A549 (cell line): ENCODE measurements at regions not wholly inside any gene's neighbourhood (a gene's known extent, or its start where the extent isn't known, plus 50 kb on each side); places are given as distances from the start of the nearest gene placed in this dataset.

Experiments
- ATAC-seq, 2 experiments: fragments of 200-7000 bp in 1 of 2; fragments of >200 bp in 1 of 2; cut with Nextera tagmentation in 1 of 2; cut with Tn5 transposase in 1 of 2; 3 replicates each; pipeline versions ENCODE4 v1.8.0 to v1.9.1; 2018 to 2020; ENCODE audit warnings: mild to moderate bottlenecking in 1 of 2, moderate library complexity in 1 of 2
- CTCF ChIA-PET: fragments of 300-600 bp; sonication (Branson Sonifier 250); formaldehyde crosslinking; extraction: SDS; loops from one replicate; lab custom pipeline; 2021; ENCODE audit warnings: antibody characterized with exemption, inconsistent platforms; lab: Yijun Ruan, JAX
- POLR2A ChIA-PET: fragments of 350-600 bp; formaldehyde crosslinking; extraction: SDS; loops from one replicate; lab custom pipeline; 2021; ENCODE audit warnings: antibody characterized with exemption, inconsistent platforms; lab: Yijun Ruan, JAX
- DNase-seq, 2 experiments: peaks; one replicate each; pipeline versions ENCODE4 v3.0.0 to v3.0.0-alpha.2; 2011 to 2016; ENCODE audit warnings: low read depth in 1 of 2, low spot score in 1 of 2
- FAIRE-seq: peaks from 2 replicates; lab custom pipeline; 2011; peaks lifted over from hg19 to GRCh38; lab: Jason Lieb, UNC
- H3K27ac ChIP-seq, 2 experiments: fragments of >200 bp; sonication (Bioruptor Twin); formaldehyde crosslinking; 3 replicates each; pipeline ENCODE4 v1.5.1; 2016 to 2017
- H3K4me1 ChIP-seq: fragments of >200 bp; sonication (Bioruptor Twin); formaldehyde crosslinking; 3 replicates; pipeline ENCODE4 v1.6.1; 2016
- H3K4me2 ChIP-seq: fragments of >200 bp; sonication (Bioruptor Twin); formaldehyde crosslinking; 3 replicates; pipeline ENCODE4 v1.6.1; 2016
- H3K4me3 ChIP-seq: fragments of >200 bp; sonication (Bioruptor Twin); formaldehyde crosslinking; 3 replicates; pipeline ENCODE4 v1.5.1; 2016
- H3K9me3 ChIP-seq: fragments of >200 bp; sonication (Bioruptor Twin); formaldehyde crosslinking; 3 replicates; pipeline ENCODE4 v1.6.1; 2016
- CBX2 ChIP-seq: fragments of 200-600 bp; sonication (generic); IDR thresholded peaks from 2 replicates; pipeline ENCODE4 v1.6.1; 2016; ENCODE audit warnings: low read depth, mild to moderate bottlenecking, borderline replicate concordance
- CHD2 ChIP-seq: fragments of 150-350 bp; IDR thresholded peaks from 2 replicates; pipeline ENCODE4 v1.6.1; 2014; ENCODE audit warnings: low read length; ENCODE audit not compliant: partially characterized antibody
- EHMT2 ChIP-seq: fragments of 200-600 bp; sonication (generic); IDR thresholded peaks from 2 replicates; pipeline ENCODE4 v1.6.1; 2016; ENCODE audit warnings: antibody characterized with exemption, low read depth, mild to moderate bottlenecking, moderate library complexity
- FOSB ChIP-seq: fragments of 250-450 bp; sonication (Bioruptor Pico); IDR thresholded peaks from 2 replicates; pipeline ENCODE4 v1.5.0; 2020; ENCODE audit warnings: mild to moderate bottlenecking, moderate library complexity
- FOSL2 ChIP-seq, 2 experiments: fragments of 450-650 bp in 1 of 2; fragments of >200 bp in 1 of 2; sonication (Bioruptor Twin) in 1 of 2; formaldehyde crosslinking; IDR thresholded peaks; 2 replicates each; pipeline versions ENCODE4 v1.5.0 to v1.6.1; 2016 to 2020; ENCODE audit warnings: mild to moderate bottlenecking in 1 of 2, moderate library complexity in 1 of 2
- FOXS1 ChIP-seq: fragments of 250-450 bp; sonication (Bioruptor Pico); IDR thresholded peaks from 2 replicates; pipeline ENCODE4 v1.5.0; 2020; ENCODE audit warnings: mild to moderate bottlenecking, moderate library complexity
- GATA3 ChIP-seq: IDR thresholded peaks from 2 replicates; pipeline ENCODE4 v1.6.1; 2012; ENCODE audit warnings: borderline replicate concordance
- KDM1A ChIP-seq: fragments of 200-600 bp; sonication (generic); IDR thresholded peaks from 2 replicates; pipeline ENCODE4 v1.6.1; 2016; ENCODE audit warnings: low read depth, mild to moderate bottlenecking
- MAZ ChIP-seq: fragments of 150-350 bp; IDR thresholded peaks from 2 replicates; pipeline ENCODE4 v1.6.1; 2014; ENCODE audit warnings: antibody characterized with exemption, low read depth, low read length, borderline replicate concordance
- MYC ChIP-seq: IDR thresholded peaks from 2 replicates; pipeline ENCODE4 v1.6.1; 2012; ENCODE audit warnings: mild to moderate bottlenecking, inconsistent platforms, low read length, improper control_type of control experiment, borderline replicate concordance
- NPAS2 ChIP-seq: fragments of 250-450 bp; sonication (Bioruptor Pico); IDR thresholded peaks from 2 replicates; pipeline ENCODE4 v1.8.0; 2022; ENCODE audit warnings: mild to moderate bottlenecking, moderate library complexity, borderline replicate concordance
- NR3C1 ChIP-seq: fragments of >200 bp; sonication (Bioruptor Twin); formaldehyde crosslinking; IDR thresholded peaks from 3 replicates; pipeline ENCODE4 v1.6.1; 2017
- POLR2A ChIP-seq: IDR thresholded peaks from 2 replicates; pipeline ENCODE4 v1.6.1; 2012; ENCODE audit warnings: mild to moderate bottlenecking, low read length
- POLR2AphosphoS2 ChIP-seq: conservative IDR thresholded peaks from 2 replicates; pipeline ENCODE4 v1.6.1; 2012; ENCODE audit warnings: low read length, improper control_type of control experiment, inconsistent platforms
- RNF2 ChIP-seq: fragments of 200-600 bp; sonication (generic); IDR thresholded peaks from 2 replicates; pipeline ENCODE4 v1.6.1; 2016; ENCODE audit warnings: low read depth, mild to moderate bottlenecking, antibody characterized with exemption, moderate library complexity, borderline replicate concordance
- ZNF302 ChIP-seq: fragments of 250-450 bp; sonication (Bioruptor Pico); IDR thresholded peaks from 2 replicates; pipeline ENCODE4 v1.9.0; 2021; ENCODE audit warnings: inconsistent platforms, mild to moderate bottlenecking, moderate library complexity
- WGBS: methylation state at CpG from one replicate; pipeline ENCODE4 v1.1.6; 2017; ENCODE audit errors: missing lambda C conversion rate; 5-methylcytosine and 5-hydroxymethylcytosine counted together
- TF ChIP-seq, protein P1 (sequence below): fragments of 150-350 bp; IDR thresholded peaks from 2 replicates; pipeline ENCODE4 v1.6.1; 2014; ENCODE audit warnings: low read depth, mild to moderate bottlenecking, low read length
- TF ChIP-seq, protein P2 (sequence below): fragments of >200 bp; sonication (Bioruptor Twin); formaldehyde crosslinking; IDR thresholded peaks from 3 replicates; pipeline ENCODE4 v1.6.1; 2016

DNA sequence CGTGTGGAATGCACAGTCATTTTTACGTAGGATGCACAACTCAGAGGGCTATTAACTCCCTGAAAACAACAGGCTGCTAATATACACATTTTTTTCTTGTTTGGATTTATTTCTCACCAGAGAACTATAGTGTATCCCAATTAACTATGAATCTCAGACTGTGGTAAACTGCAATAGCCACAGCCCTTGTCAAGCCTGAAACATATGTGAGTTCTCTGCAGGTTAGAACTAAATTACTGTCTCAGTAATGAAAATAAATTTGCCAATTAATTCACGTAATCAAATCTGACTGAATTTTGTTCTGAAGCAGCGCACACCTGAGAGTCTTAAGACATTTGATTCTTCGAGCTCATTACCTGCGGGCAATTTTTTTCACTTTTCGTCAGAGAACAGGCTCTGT, 318.6 kb downstream of the PMP22 start:
- FAIRE-seq (no peak), DNase-seq (no peak), ATAC-seq (no peak)
- no peak overlapping the region for H3K27ac ChIP-seq
- 31% methylated on average over 7 of the region's 7 CpGs for WGBS
- CTCF ChIA-PET: interaction anchor here (1.3 kb wide), 1 partner anchor 20 kb away, joined by 4 read pairs; no protein-coding TSS in a partner anchor
- POLR2A ChIA-PET: no interaction called here
- no peak overlapping the region; the same call in 2 of the 3 replicates for H3K4me2 ChIP-seq
- TF ChIP-seq FOSB (CRISPR knock-in tag) (no peak), ZNF302 (CRISPR knock-in tag) (no peak), EHMT2 (no peak), KDM1A (no peak), MAZ (no peak), POLR2A (no peak), POLR2AphosphoS2 (no peak), FOXS1 (CRISPR knock-in tag) (no peak), GATA3 (no peak), CHD2 (no peak), CBX2 (no peak), NPAS2 (no peak), NR3C1 (no peak), MYC (no peak), FOSL2 (IDR thresholded peaks at IDR 0.05) (no peak), FOSL2 (CRISPR knock-in tag; IDR thresholded peaks at IDR 0.05) (no peak)
- TF ChIP-seq, protein P1, sequence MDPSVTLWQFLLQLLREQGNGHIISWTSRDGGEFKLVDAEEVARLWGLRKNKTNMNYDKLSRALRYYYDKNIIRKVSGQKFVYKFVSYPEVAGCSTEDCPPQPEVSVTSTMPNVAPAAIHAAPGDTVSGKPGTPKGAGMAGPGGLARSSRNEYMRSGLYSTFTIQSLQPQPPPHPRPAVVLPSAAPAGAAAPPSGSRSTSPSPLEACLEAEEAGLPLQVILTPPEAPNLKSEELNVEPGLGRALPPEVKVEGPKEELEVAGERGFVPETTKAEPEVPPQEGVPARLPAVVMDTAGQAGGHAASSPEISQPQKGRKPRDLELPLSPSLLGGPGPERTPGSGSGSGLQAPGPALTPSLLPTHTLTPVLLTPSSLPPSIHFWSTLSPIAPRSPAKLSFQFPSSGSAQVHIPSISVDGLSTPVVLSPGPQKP: no peak
- TF ChIP-seq, protein P2, sequence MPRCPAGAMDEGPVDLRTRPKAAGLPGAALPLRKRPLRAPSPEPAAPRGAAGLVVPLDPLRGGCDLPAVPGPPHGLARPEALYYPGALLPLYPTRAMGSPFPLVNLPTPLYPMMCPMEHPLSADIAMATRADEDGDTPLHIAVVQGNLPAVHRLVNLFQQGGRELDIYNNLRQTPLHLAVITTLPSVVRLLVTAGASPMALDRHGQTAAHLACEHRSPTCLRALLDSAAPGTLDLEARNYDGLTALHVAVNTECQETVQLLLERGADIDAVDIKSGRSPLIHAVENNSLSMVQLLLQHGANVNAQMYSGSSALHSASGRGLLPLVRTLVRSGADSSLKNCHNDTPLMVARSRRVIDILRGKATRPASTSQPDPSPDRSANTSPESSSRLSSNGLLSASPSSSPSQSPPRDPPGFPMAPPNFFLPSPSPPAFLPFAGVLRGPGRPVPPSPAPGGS: no peak
- H3K4me3 ChIP-seq: no peak overlapping the region
- peaks cover 2% of the 10 kb centered on the region; the same call in 1 of the 3 replicates for H3K9me3 ChIP-seq
- no peaks in the 10 kb centered on the region for H3K4me1 ChIP-seq

- Histone ChIP-seq H3K4me1 (no peaks in the 10 kb centered on the region), H3K27ac (no peak overlapping the region), H3K4me2 (0 out of 3 replicates have a peak overlapping the region, but pooled peaks have one; percentile 2), H3K9me3 (peaks cover 2% of the 10 kb centered on the region; the same call in 1 of the 3 replicates), H3K4me3 (no peak overlapping the region)
- ATAC-seq (no peak), FAIRE-seq (no peak), DNase-seq (peak in 1 of 2 experiments; percentile 11)
- TF ChIP-seq GATA3: no peak
- POLR2A ChIA-PET: no interaction called here
- WGBS: 14% methylated on average over 3 of the region's 3 CpGs
- CTCF ChIA-PET: interaction anchor here (6.8 kb wide), 1 partner anchor 16 kb away, joined by 55 read pairs; no protein-coding TSS in a partner anchor
Observed at GRCh38 chr17:14942526-14943190, 322.5 kb downstream of the PMP22 start.

- no peaks in the 10 kb centered on the region for H3K4me1 ChIP-seq
- POLR2A ChIA-PET: no interaction called here
- no peak overlapping the region for H3K4me2 ChIP-seq
- WGBS: 39% methylated on average over 3 of the region's 3 CpGs
- CTCF ChIA-PET: interaction anchor here (6.8 kb wide), 1 partner anchor 14 kb away, joined by 55 read pairs; no protein-coding TSS in a partner anchor
- peaks cover 2% of the 10 kb centered on the region; the same call in 1 of the 3 replicates for H3K9me3 ChIP-seq
- no peak for ATAC-seq
- no peak overlapping the region for H3K27ac ChIP-seq
- no peak for FAIRE-seq
- no peak for DNase-seq
- H3K4me3 ChIP-seq: no peak overlapping the region
- TF ChIP-seq RNF2: no peak
- TF ChIP-seq FOSB (CRISPR knock-in tag): no peak
Observed at GRCh38 chr17:14940938-14941265, 324.2 kb downstream of the PMP22 start.
